ENCODE measurements at regions not wholly inside any gene's neighbourhood (a gene's known extent, or its start where the extent isn't known, plus 50 kb on each side); places are given as distances from the start of the nearest gene placed in this dataset.

GRCh38 chr1:218703836-218704235 is 358.7 kb downstream of the TGFB2 start:
- TF ChIP-seq CTCF (IDR thresholded peaks at IDR 0.05) (no peak), POLR2A (IDR thresholded peaks at IDR 0.05) (no peak)

Measured in uterus (tissue), 2 donors.